GM12865 (cell line): ENCODE measurements at regions not wholly inside any gene's neighbourhood (a gene's known extent, or its start where the extent isn't known, plus 50 kb on each side); places are given as distances from the start of the nearest gene placed in this dataset.

ENCODE experiments used
- DNase-seq: peaks from one replicate; pipeline ENCODE4 v3.0.0; 2010; ENCODE audit warnings: low read depth
- H3K4me3 ChIP-seq: 2 replicates; pipeline ENCODE4 v1.5.1; 2011; ENCODE audit warnings: mild to moderate bottlenecking, low read depth, low read length, control low read depth
- TF ChIP-seq, protein P1 (sequence below): IDR thresholded peaks from 2 replicates; pipeline ENCODE4 v1.5.1; 2011; ENCODE audit warnings: low read length, control low read depth, low read depth, inconsistent platforms; ENCODE audit not compliant: insufficient read depth; ENCODE audit errors: missing control alignments

DNA sequence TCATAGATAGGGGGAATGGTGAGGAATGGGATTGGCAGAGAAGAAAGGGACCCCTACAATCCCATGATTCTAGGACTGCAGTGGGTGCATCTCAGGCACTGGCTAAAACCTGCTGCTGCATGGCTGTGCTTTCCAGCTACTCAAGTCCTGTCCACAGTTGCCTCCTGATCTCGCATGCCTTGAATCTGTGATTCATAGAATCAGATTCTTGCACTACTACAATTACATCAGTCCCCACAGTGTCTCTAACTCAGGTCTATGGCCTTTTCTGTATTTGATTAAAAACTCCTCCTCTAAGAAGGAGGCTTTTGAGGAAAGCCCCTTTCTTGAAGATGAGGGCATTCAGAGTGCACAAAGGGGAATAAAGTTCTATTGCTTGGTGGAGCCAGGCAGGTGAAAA is 117.4 kb downstream of the LRATD1 start:
- H3K4me3 ChIP-seq: no peak overlapping the region
- TF ChIP-seq, protein P1, sequence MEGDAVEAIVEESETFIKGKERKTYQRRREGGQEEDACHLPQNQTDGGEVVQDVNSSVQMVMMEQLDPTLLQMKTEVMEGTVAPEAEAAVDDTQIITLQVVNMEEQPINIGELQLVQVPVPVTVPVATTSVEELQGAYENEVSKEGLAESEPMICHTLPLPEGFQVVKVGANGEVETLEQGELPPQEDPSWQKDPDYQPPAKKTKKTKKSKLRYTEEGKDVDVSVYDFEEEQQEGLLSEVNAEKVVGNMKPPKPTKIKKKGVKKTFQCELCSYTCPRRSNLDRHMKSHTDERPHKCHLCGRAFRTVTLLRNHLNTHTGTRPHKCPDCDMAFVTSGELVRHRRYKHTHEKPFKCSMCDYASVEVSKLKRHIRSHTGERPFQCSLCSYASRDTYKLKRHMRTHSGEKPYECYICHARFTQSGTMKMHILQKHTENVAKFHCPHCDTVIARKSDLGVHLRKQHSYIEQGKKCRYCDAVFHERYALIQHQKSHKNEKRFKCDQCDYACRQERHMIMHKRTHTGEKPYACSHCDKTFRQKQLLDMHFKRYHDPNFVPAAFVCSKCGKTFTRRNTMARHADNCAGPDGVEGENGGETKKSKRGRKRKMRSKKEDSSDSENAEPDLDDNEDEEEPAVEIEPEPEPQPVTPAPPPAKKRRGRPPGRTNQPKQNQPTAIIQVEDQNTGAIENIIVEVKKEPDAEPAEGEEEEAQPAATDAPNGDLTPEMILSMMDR: no peak

DNA sequence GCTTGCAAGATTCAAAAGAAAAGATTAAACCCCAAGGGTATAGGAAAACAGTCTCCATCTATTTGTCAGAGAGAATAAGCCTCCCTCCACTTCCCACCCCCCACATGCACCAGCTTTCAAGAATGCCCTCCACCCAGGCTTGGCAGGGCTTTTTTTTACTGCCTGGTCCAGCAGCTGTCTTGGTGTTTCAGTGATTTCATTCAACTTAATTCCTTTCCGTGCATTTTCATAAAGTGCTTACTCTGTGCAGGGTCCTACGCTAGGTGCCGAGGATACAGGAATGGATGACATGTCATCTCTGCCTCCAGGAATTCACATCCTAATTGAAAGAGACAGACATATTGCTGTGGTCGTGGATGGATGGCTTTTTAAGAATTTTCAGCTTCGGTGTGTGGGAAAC is 117.9 kb downstream of the LRATD1 start:
- no peak overlapping the region for H3K4me3 ChIP-seq
- DNase-seq: no peak
- TF ChIP-seq, protein P1: no peak

More for the DNA sequence above, 117.4 kb downstream of the LRATD1 start:
- no peak for DNase-seq

GRCh38 chr2:14751581-14751980 is 119.1 kb downstream of the LRATD1 start:
- TF ChIP-seq, protein P1: no peak
- DNase-seq: no peak
- H3K4me3 ChIP-seq: no peak overlapping the region

- H3K4me3 ChIP-seq: no peak overlapping the region
- peak; percentile 21 for DNase-seq
- TF ChIP-seq, protein P1: no peak
Measured at GRCh38 chr2:14752295-14752694, 119.8 kb downstream of the LRATD1 start.

DNA sequence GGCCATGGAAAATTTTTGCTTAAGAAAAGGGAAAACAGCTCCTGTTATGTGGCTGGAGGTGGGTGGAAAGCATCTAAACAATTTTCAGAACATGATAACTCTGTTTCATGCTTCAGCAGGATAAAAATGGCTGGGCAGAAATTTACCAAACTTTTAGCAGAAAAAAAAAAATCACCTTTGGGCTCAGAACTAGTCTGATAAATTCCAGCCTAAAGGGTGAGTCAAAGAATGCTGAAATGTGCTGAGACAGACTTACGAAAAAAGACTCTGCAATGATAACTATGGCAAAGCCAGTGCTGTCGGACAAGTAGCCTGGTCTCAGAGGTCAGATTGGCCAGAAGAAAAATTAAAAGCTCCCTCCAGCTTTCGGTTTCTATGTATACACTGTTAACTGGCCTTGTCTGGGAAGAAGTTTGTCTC is 123.6 kb downstream of the LRATD1 start:
- H3K4me3 ChIP-seq: no peak overlapping the region
- DNase-seq: no peak
- TF ChIP-seq, protein P1: no peak

DNA sequence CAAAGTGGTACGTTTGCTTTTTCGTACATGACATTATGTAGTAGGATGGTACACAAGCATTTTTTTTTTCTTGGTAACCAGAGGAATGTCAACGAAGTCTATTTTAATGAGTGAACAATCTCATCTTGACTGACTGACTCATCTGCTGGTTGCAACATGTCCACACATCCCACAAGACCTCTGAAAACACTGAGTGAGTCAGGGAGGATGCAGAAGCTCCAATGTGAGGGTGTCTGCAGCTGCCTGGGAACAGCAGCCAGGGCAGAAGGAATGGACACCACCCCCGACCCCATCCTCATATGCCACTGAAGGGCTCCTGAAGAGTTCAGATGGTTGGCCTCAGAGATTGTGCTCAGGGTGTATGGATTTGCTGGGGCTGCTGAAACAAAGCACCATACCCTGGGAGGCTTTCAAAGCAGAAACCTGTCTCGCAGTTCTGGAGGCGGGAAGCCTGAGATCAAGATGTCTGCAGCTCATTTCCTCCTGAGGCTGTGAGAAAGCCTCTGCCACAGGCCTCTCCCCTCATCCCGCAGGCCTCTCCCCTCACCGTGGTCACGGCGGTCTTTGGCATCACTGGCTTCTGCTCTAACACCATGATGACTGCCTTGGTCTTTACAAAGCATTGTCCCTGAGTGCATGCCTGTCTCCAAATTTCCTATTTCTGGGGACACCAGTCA is 124.6 kb downstream of the LRATD1 start:
- TF ChIP-seq, protein P1: no peak
- no peak overlapping the region for H3K4me3 ChIP-seq
- no peak for DNase-seq

GRCh38 chr2:14759082-14759481 is 126.6 kb downstream of the LRATD1 start:
- H3K4me3 ChIP-seq: no peak overlapping the region
- TF ChIP-seq, protein P1: no peak
- DNase-seq: no peak
